Activated CD8-positive, alpha-beta T cell treated with anti-CD3 and anti-CD28 coated beads, Interleukin-2, amount 10 ng/mL, durations not matched to agents 7 days and 5 days (primary cell): ENCODE measurements at regions not wholly inside any gene's neighbourhood (a gene's known extent, or its start where the extent isn't known, plus 50 kb on each side); places are given as distances from the start of the nearest gene placed in this dataset.
"Not testable (repeated sequence)": the region's sequence is repeated elsewhere in the genome, so short reads cannot be mapped to it uniquely, and the experiment has no call there.

Source experiments
- ATAC-seq: fragments of 150-1000 bp; cut with Tn5 transposase; one replicate; pipeline ENCODE4 v1.10.0; 2021; ENCODE audit warnings: moderate library complexity
- CTCF ChIA-PET: fragments of 350-600 bp; sonication (Branson Sonifier 250); formaldehyde crosslinking; loops from one replicate; lab custom pipeline; 2021; ENCODE audit warnings: antibody characterized with exemption; lab: Charles Lee
- POLR2A ChIA-PET: fragments of 350-600 bp; sonication (Branson Sonifier 250); formaldehyde crosslinking; loops from one replicate; lab custom pipeline; 2021; ENCODE audit warnings: antibody characterized with exemption; lab: Charles Lee
- DNase-seq: peaks from one replicate; pipeline ENCODE4 v3.0.0-alpha.2; 2020
- H3K27ac Mint-ChIP-seq: one replicate; pipeline ENCODE4 v1.8.0; 2021; ENCODE audit warnings: mild to moderate bottlenecking, mixed read lengths
- H3K27me3 Mint-ChIP-seq: one replicate; pipeline ENCODE4 v1.8.0; 2021; ENCODE audit warnings: low read depth, mixed read lengths
- H3K36me3 Mint-ChIP-seq: one replicate; pipeline ENCODE4 v1.8.0; 2021; ENCODE audit warnings: low read depth, mixed read lengths
- H3K4me1 Mint-ChIP-seq: one replicate; pipeline ENCODE4 v1.8.0; 2021; ENCODE audit warnings: low read depth, mixed read lengths
- H3K4me3 Mint-ChIP-seq: one replicate; pipeline ENCODE4 v1.8.0; 2021; ENCODE audit warnings: mild to moderate bottlenecking, mixed read lengths
- H3K9me3 Mint-ChIP-seq: one replicate; pipeline ENCODE4 v1.8.0; 2022; ENCODE audit warnings: mixed read lengths; ENCODE audit not compliant: insufficient read depth

DNA sequence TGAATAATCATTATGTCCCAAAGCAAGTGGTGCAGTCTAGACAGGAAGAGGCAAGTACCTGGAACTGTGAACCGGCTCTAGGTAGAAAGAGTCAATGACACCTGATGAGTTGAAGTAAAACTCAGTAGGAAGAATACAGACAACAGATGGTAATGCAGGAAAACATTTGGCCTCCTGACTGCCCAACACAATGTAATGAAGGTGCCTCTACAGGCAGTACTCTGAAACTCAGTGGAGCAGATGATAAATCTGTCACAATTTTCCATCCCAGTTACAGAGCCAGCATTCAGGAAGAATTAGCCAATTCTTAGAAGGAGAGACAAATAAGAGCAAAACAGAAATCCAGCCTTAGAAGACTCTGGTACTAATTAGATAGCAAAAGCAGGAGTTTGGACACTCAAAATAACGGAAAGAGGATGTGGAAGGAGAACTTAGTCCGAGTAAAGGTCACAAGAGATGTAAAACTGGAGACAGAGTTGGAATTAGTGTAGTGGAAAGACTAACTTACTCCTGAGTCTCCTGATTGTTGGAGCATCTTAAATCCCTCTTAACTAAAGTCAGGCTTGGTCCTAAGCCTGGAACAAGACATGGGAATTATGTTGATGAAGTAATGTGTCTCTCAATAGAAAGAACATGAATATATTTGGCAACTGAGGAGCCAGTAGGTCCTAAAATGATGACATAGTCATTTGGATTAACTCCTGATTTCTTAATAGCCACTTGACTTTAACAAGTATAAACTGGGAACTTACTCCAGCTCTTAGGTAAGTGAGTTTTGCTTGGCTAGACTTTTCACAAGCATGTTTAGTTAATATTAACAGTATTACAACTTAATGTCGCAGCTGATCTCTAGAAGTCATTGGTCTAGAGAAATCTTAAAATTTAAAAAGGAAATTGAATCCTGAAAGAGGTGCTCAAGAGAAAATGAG is 457.3 kb upstream of the MIR17HG start:
- CTCF ChIA-PET, result no interaction called here
- ATAC-seq (no peak), DNase-seq (no peak)
- Mint-ChIP-seq H3K4me3 (no peak overlapping the region), H3K36me3 (no peaks in the 10 kb centered on the region), H3K27ac (no peak overlapping the region), H3K9me3 (peaks cover 5% of the 10 kb centered on the region), H3K27me3 (no peaks in the 10 kb centered on the region), H3K4me1 (no peaks in the 10 kb centered on the region)
- POLR2A ChIA-PET, result no interaction called here

DNA sequence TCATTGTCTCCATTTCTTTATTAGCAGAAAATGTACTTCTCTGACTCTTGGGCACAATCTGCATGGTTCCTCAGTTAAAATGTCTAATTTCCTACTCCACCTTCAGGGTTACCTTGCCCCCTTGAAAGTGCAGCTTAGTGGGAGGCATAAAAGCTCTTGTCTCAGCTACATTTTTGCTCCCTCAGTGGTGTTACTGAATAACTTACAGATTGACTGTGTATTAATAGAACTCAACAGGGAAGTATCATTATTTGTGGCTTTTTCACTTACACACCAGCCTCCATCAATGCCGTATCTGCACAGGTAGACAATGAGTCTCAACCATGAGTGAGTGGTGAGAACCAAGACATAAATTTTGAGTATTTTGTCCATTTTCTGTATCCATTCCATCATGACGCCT is 456.2 kb upstream of the MIR17HG start:
- Mint-ChIP-seq H3K27ac (no peak overlapping the region), H3K9me3 (peaks cover 5% of the 10 kb centered on the region), H3K4me3 (no peak overlapping the region), H3K36me3 (no peaks in the 10 kb centered on the region), H3K4me1 (no peaks in the 10 kb centered on the region), H3K27me3 (no peaks in the 10 kb centered on the region)
- ATAC-seq (no peak), DNase-seq (no peak)
- CTCF ChIA-PET, result no interaction called here
- POLR2A ChIA-PET, result no interaction called here

GRCh38 chr13:90893199-90893598 is 454.3 kb upstream of the MIR17HG start:
- H3K4me3 Mint-ChIP-seq, DNase-seq, CTCF ChIA-PET, H3K36me3 Mint-ChIP-seq, ATAC-seq, H3K4me1 Mint-ChIP-seq, POLR2A ChIA-PET, H3K27ac Mint-ChIP-seq, H3K9me3 Mint-ChIP-seq, H3K27me3 Mint-ChIP-seq: not testable (repeated sequence)

DNA sequence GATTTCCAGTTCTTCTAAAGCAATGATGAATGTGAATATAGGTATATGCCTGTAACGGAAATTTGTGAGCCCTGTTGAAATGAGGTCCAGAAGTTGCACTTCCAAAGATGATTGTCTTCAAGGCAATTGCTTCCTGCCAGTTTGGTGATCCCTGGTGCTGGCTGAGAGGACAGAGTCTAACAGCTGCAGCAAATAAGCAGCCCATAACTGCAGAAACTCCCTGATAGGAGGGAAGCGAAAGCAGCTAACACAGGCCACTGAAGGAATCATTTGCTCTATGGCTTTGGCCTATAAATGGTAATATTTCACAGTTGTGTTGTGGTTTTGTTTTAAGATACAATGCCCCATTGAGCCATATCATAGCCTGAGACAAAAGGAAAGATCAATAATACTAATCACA is 451.5 kb upstream of the MIR17HG start:
- no peaks in the 10 kb centered on the region for H3K4me1 Mint-ChIP-seq
- no peaks in the 10 kb centered on the region for H3K27me3 Mint-ChIP-seq
- H3K27ac Mint-ChIP-seq, result no peak overlapping the region
- ATAC-seq (no peak), DNase-seq (no peak)
- POLR2A ChIA-PET, result no interaction called here
- H3K36me3 Mint-ChIP-seq, result no peaks in the 10 kb centered on the region
- H3K9me3 Mint-ChIP-seq, result peaks cover 5% of the 10 kb centered on the region
- no peak overlapping the region for H3K4me3 Mint-ChIP-seq
- CTCF ChIA-PET, result no interaction called here

DNA sequence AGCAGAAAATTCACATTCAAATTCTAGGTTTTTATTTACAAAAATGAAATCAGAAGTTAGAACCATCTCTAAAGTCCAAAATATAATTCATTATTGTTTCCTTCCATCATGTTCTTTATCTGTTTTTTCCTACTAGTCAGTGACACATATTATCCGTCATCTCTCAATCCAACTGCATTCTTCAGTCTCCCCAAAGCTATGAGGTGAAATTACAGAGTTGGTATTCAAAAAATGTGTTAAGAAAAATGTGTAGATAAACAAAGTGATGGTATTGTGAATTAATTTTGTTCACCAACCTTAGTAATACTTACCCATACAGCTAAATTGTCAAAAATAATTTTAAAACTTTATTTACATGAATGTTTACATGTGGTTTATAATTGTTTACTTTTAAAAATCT is 448.7 kb upstream of the MIR17HG start:
- ChIA-PET CTCF (no interaction called here), POLR2A (no interaction called here)
- H3K36me3 Mint-ChIP-seq, result no peaks in the 10 kb centered on the region
- no peak overlapping the region for H3K27ac Mint-ChIP-seq
- peaks cover 4% of the 10 kb centered on the region for H3K9me3 Mint-ChIP-seq
- H3K4me1 Mint-ChIP-seq, result no peaks in the 10 kb centered on the region
- no peak for ATAC-seq
- no peak overlapping the region for H3K4me3 Mint-ChIP-seq
- DNase-seq, result no peak
- no peaks in the 10 kb centered on the region for H3K27me3 Mint-ChIP-seq

GRCh38 chr13:90899416-90899815 is 448.1 kb upstream of the MIR17HG start:
- no peaks in the 10 kb centered on the region for H3K4me1 Mint-ChIP-seq
- H3K4me3 Mint-ChIP-seq, result no peak overlapping the region
- ChIA-PET POLR2A (no interaction called here), CTCF (no interaction called here)
- no peak overlapping the region for H3K27ac Mint-ChIP-seq
- H3K36me3 Mint-ChIP-seq, result no peaks in the 10 kb centered on the region
- no peaks in the 10 kb centered on the region for H3K27me3 Mint-ChIP-seq
- H3K9me3 Mint-ChIP-seq, result peaks cover 7% of the 10 kb centered on the region
- ATAC-seq, result no peak
- DNase-seq, result no peak

DNA sequence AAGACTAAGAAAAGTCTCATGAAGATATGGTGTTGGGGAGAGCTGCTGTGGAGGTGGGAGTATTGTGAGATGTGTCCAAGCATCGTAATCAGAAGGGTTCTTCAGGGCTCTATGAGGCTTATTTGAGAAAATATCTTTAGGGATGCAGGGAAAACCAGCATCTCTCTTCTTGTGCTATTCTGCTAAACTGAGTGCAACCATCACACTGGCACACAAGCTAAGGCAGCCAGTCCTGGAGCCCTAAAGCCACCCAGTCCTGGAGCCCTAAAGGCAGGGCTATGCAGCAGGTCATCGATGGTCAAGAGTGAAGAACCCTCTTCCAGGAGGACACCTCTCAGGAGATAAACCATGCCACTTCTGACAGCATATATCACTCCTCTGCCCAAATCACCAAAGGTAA is 445.2 kb upstream of the MIR17HG start:
- Mint-ChIP-seq H3K4me3 (no peak overlapping the region), H3K9me3 (peaks cover 7% of the 10 kb centered on the region), H3K36me3 (no peaks in the 10 kb centered on the region), H3K27me3 (no peaks in the 10 kb centered on the region), H3K27ac (no peak overlapping the region), H3K4me1 (no peaks in the 10 kb centered on the region)
- ChIA-PET POLR2A (no interaction called here), CTCF (no interaction called here)
- DNase-seq (no peak), ATAC-seq (no peak)

DNA sequence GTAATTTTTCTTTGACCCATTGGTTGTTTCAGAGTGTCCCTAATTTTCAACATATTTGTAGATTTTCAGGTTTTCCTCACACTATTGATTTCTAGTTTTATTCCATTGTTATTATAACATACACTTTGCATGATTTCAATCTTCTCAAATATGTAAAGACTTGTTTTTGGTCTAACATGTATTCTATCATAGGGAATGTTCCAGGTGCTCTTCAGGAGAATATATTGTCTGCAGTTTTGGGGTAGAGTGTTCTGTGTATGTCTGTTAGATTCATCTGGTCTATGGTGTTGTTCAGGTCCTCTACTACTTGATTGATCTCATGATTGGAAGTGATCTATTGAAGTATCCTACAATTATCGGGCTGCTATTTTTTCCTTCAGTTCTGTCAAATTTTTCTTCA is 440.9 kb upstream of the MIR17HG start:
- ChIA-PET POLR2A (no interaction called here), CTCF (no interaction called here)
- H3K4me3 Mint-ChIP-seq, result no peak overlapping the region
- H3K9me3 Mint-ChIP-seq, result peaks cover 7% of the 10 kb centered on the region
- H3K36me3 Mint-ChIP-seq, result no peaks in the 10 kb centered on the region
- DNase-seq (no peak), ATAC-seq (no peak)
- H3K27me3 Mint-ChIP-seq, result no peaks in the 10 kb centered on the region
- no peak overlapping the region for H3K27ac Mint-ChIP-seq
- H3K4me1 Mint-ChIP-seq, result no peaks in the 10 kb centered on the region

- ChIA-PET POLR2A (no interaction called here), CTCF (no interaction called here)
- no peak overlapping the region for H3K27ac Mint-ChIP-seq
- no peak for DNase-seq
- no peaks in the 10 kb centered on the region for H3K27me3 Mint-ChIP-seq
- H3K36me3 Mint-ChIP-seq, result no peaks in the 10 kb centered on the region
- no peaks in the 10 kb centered on the region for H3K4me1 Mint-ChIP-seq
- no peak for ATAC-seq
- H3K9me3 Mint-ChIP-seq, result peaks cover 3% of the 10 kb centered on the region
- no peak overlapping the region for H3K4me3 Mint-ChIP-seq
These were observed 438.7 kb upstream of the MIR17HG start for GRCh38 chr13:90908792-90909191.

- ChIA-PET POLR2A (no interaction called here), CTCF (no interaction called here)
- no peaks in the 10 kb centered on the region for H3K4me1 Mint-ChIP-seq
- no peak overlapping the region for H3K4me3 Mint-ChIP-seq
- H3K9me3 Mint-ChIP-seq, result no peaks in the 10 kb centered on the region
- no peak overlapping the region for H3K27ac Mint-ChIP-seq
- ATAC-seq, result no peak
- no peaks in the 10 kb centered on the region for H3K27me3 Mint-ChIP-seq
- H3K36me3 Mint-ChIP-seq, result no peaks in the 10 kb centered on the region
- DNase-seq, result no peak
These were observed 437.4 kb upstream of the MIR17HG start for GRCh38 chr13:90910018-90910639.

DNA sequence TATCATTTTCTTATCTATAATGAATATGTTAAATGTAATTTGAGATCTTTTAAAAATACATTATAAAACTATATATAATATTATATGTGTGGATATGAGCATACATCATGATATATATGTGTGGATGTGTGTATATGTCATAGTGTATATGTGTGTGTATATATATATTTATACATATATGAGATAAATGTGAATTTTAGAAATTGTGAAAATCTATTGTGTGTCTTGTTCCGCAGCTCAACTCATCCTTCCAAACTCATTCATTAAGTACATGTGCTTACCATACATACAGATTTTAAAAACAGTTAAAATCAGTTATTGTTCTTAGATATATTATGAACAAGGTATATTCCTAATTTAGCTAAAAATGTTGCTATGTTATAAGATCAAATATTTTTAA is 435.2 kb upstream of the MIR17HG start:
- Mint-ChIP-seq H3K9me3 (no peaks in the 10 kb centered on the region), H3K4me1 (no peaks in the 10 kb centered on the region), H3K4me3 (no peak overlapping the region), H3K27me3 (no peaks in the 10 kb centered on the region), H3K36me3 (no peaks in the 10 kb centered on the region), H3K27ac (no peak overlapping the region)
- POLR2A ChIA-PET, result no interaction called here
- no peak for DNase-seq
- ATAC-seq, result no peak
- CTCF ChIA-PET, result no interaction called here

GRCh38 chr13:90918536-90918935 is 429.0 kb upstream of the MIR17HG start:
- H3K9me3 Mint-ChIP-seq, result peaks cover 7% of the 10 kb centered on the region
- ChIA-PET CTCF (no interaction called here), POLR2A (no interaction called here)
- ATAC-seq (no peak), DNase-seq (no peak)
- no peak overlapping the region for H3K27ac Mint-ChIP-seq
- no peaks in the 10 kb centered on the region for H3K4me1 Mint-ChIP-seq
- H3K36me3 Mint-ChIP-seq, result no peaks in the 10 kb centered on the region
- H3K4me3 Mint-ChIP-seq, result no peak overlapping the region
- no peaks in the 10 kb centered on the region for H3K27me3 Mint-ChIP-seq
